ENCODE measurements at regions not wholly inside any gene's neighbourhood (a gene's known extent, or its start where the extent isn't known, plus 50 kb on each side); places are given as distances from the start of the nearest gene placed in this dataset.

DNA sequence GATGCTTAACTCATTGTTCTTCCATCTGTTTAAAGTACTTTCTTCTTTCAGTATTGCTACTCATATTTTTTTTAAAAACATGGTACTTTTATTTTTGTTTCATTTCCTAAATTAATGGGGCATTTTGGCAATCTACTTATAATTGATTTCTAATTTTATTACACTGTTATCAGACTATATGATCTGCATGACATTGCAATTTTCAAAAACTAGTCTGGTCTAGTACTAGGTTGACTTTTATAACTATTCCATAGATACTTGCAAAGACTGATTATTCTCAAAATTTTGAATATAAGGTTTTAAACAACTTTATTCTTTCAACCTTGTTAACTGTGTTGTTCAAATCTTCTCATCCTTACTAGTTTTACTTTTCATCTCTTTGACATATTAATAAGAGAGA lies 63.9 kb upstream of the MVB12B start:
- no peaks in the 10 kb centered on the region for H3K9me3 ChIP-seq (ENCODE audit: control insufficient read depth, insufficient read depth, low read depth, low read length)

DNA sequence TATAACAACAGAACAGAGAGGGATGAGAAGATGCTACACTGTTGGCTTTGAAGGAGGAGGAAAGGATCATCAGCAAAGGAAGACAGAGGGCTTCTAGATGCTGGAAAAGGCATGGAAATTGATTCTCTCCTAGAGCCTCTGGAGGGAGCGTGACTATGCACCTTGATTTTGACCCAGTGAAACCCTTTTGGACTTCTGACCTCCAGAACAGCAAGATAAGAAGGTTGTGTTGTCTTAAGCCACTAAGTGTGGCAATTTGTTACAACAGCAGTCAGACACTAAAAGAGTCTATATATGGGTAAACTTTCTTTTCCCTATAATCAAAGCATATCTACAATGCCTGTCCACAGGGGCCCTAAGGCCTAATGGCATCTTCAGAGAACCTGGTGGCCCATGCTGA lies 56.1 kb upstream of the MVB12B start:
- Histone ChIP-seq H3K4me1 (ENCODE audit: control insufficient read depth, extremely low read depth, insufficient read depth, low read length) (no peaks in the 10 kb centered on the region), H3K27me3 (ENCODE audit: control insufficient read depth, insufficient read depth, low read length) (peaks cover 6% of the 10 kb centered on the region), H3K79me2 (ENCODE audit: control insufficient read depth, insufficient read depth, low read length) (no peaks in the 10 kb centered on the region), H3K9ac (ENCODE audit: insufficient read depth, low read length) (no peak overlapping the region), H2AFZ (ENCODE audit: low read length) (no peak overlapping the region), H4K20me1 (ENCODE audit: control insufficient read depth, extremely low read depth, insufficient read depth, low read length) (no peaks in the 10 kb centered on the region), H3K4me3 (replicated peaks in 1 of 4; ENCODE audit: control extremely low read depth in 1 of 4, insufficient read depth in 1 of 4, low read depth in 3 of 4, low read length in 4 of 4) (no peak overlapping the region), H3K9me3 (ENCODE audit: control insufficient read depth, insufficient read depth, low read depth, low read length) (no peaks in the 10 kb centered on the region), H3K36me3 (ENCODE audit: control insufficient read depth, insufficient read depth, low read length) (no peaks in the 10 kb centered on the region), H3K27ac (ENCODE audit: insufficient read depth, low read length) (no peak overlapping the region), H3K4me2 (ENCODE audit: extremely low read depth, insufficient read depth, low read length) (no peak overlapping the region)
- DNase-seq (ENCODE audit: low read depth in 2 of 2): no peak
- no peak for TF ChIP-seq EZH2 (IDR thresholded peaks at IDR 0.05; ENCODE audit: low read length, missing control alignments)
- TF ChIP-seq, protein P1, sequence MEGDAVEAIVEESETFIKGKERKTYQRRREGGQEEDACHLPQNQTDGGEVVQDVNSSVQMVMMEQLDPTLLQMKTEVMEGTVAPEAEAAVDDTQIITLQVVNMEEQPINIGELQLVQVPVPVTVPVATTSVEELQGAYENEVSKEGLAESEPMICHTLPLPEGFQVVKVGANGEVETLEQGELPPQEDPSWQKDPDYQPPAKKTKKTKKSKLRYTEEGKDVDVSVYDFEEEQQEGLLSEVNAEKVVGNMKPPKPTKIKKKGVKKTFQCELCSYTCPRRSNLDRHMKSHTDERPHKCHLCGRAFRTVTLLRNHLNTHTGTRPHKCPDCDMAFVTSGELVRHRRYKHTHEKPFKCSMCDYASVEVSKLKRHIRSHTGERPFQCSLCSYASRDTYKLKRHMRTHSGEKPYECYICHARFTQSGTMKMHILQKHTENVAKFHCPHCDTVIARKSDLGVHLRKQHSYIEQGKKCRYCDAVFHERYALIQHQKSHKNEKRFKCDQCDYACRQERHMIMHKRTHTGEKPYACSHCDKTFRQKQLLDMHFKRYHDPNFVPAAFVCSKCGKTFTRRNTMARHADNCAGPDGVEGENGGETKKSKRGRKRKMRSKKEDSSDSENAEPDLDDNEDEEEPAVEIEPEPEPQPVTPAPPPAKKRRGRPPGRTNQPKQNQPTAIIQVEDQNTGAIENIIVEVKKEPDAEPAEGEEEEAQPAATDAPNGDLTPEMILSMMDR (conservative IDR thresholded peaks at IDR 0.05 in 1 of 2, IDR thresholded peaks at IDR 0.05 in 1 of 2; ENCODE audit: low read depth in 1 of 2, low read length in 2 of 2): no peak

More for the DNA sequence above, 63.9 kb upstream of the MVB12B start:
- H3K4me3 ChIP-seq (replicated peaks in 1 of 4; ENCODE audit: control extremely low read depth in 1 of 4, insufficient read depth in 1 of 4, low read depth in 3 of 4, low read length in 4 of 4): no peak overlapping the region
- H3K79me2 ChIP-seq (ENCODE audit: control insufficient read depth, insufficient read depth, low read length): no peaks in the 10 kb centered on the region
- H2AFZ ChIP-seq (ENCODE audit: low read length): no peak overlapping the region
- H4K20me1 ChIP-seq (ENCODE audit: control insufficient read depth, extremely low read depth, insufficient read depth, low read length): no peaks in the 10 kb centered on the region
- H3K4me2 ChIP-seq (ENCODE audit: extremely low read depth, insufficient read depth, low read length): no peak overlapping the region
- no peak for TF ChIP-seq EZH2 (IDR thresholded peaks at IDR 0.05; ENCODE audit: low read length, missing control alignments)
- TF ChIP-seq, protein P1 (conservative IDR thresholded peaks at IDR 0.05 in 1 of 2, IDR thresholded peaks at IDR 0.05 in 1 of 2; ENCODE audit: low read depth in 1 of 2, low read length in 2 of 2): no peak
- H3K4me1 ChIP-seq (ENCODE audit: control insufficient read depth, extremely low read depth, insufficient read depth, low read length): no peaks in the 10 kb centered on the region
- no peak for DNase-seq (ENCODE audit: low read depth in 2 of 2)
- H3K36me3 ChIP-seq (ENCODE audit: control insufficient read depth, insufficient read depth, low read length): no peaks in the 10 kb centered on the region
- peaks cover 9% of the 10 kb centered on the region for H3K27me3 ChIP-seq (ENCODE audit: control insufficient read depth, insufficient read depth, low read length)
- no peak overlapping the region for H3K27ac ChIP-seq (ENCODE audit: insufficient read depth, low read length)
- H3K9ac ChIP-seq (ENCODE audit: insufficient read depth, low read length): no peak overlapping the region

DNA sequence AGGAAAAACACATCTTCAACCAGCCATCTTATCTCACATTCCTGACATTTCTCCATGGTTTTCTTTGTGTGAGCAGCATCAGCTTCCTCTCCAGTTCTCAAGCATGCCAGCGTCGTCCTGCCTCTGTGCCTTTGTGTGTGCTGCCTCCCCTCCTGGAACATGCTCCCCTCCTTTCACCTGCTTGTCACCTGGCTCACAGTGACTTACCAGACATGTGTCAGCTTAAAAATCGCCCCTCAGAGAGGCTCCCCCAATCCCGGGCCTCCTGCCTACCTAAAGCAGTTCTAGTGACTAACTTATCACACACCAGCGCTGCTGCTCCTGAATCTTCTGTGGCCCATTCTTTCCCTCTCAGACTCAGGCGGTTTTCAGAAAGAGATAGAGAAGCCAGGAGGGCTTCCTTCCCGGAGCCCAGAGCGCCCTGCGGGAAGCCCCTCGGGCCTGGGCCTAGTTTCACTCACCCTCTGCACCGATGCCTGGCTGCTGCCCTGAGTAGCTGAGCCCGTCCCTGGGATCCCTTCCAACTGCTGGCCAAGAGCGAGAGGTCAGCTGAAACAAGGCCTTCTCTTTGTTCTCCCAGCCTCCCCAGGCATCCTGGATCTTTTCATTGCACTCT lies 51.1 kb upstream of the MVB12B start:
- Histone ChIP-seq H3K4me3 (replicated peaks in 1 of 4; ENCODE audit: control extremely low read depth in 1 of 4, insufficient read depth in 1 of 4, low read depth in 3 of 4, low read length in 4 of 4) (no peak overlapping the region), H3K4me1 (ENCODE audit: control insufficient read depth, extremely low read depth, insufficient read depth, low read length) (no peaks in the 10 kb centered on the region), H3K27me3 (ENCODE audit: control insufficient read depth, insufficient read depth, low read length) (no peaks in the 10 kb centered on the region), H3K9ac (ENCODE audit: insufficient read depth, low read length) (no peak overlapping the region), H4K20me1 (ENCODE audit: control insufficient read depth, extremely low read depth, insufficient read depth, low read length) (no peaks in the 10 kb centered on the region), H3K79me2 (ENCODE audit: control insufficient read depth, insufficient read depth, low read length) (no peaks in the 10 kb centered on the region), H3K4me2 (ENCODE audit: extremely low read depth, insufficient read depth, low read length) (no peak overlapping the region), H3K27ac (ENCODE audit: insufficient read depth, low read length) (no peak overlapping the region), H3K36me3 (ENCODE audit: control insufficient read depth, insufficient read depth, low read length) (no peaks in the 10 kb centered on the region), H3K9me3 (ENCODE audit: control insufficient read depth, insufficient read depth, low read depth, low read length) (no peaks in the 10 kb centered on the region), H2AFZ (ENCODE audit: low read length) (no peak overlapping the region)
- TF ChIP-seq, protein P1 (conservative IDR thresholded peaks at IDR 0.05 in 1 of 2, IDR thresholded peaks at IDR 0.05 in 1 of 2; ENCODE audit: low read depth in 1 of 2, low read length in 2 of 2): no peak
- TF ChIP-seq EZH2 (IDR thresholded peaks at IDR 0.05; ENCODE audit: low read length, missing control alignments): no peak
- DNase-seq (ENCODE audit: low read depth in 2 of 2): peak in 1 of 2 donors; percentile 69

Data from fibroblast of lung (primary cell).